SK-N-SH (cell line): ENCODE measurements at regions not wholly inside any gene's neighbourhood (a gene's known extent, or its start where the extent isn't known, plus 50 kb on each side); places are given as distances from the start of the nearest gene placed in this dataset.

Experiments used
- CTCF ChIA-PET: fragments of 300-600, 350-600 bp; formaldehyde crosslinking; extraction: SDS; loops from one replicate; lab custom pipeline; 2021; lab: Yijun Ruan, JAX
- POLR2A ChIA-PET: fragments of 350-600 bp; sonication (Branson Sonifier 250); formaldehyde crosslinking; extraction: SDS; loops from one replicate; lab custom pipeline; 2020; ENCODE audit warnings: antibody characterized with exemption, inconsistent platforms; lab: Yijun Ruan, JAX
- DNase-seq: peaks from one replicate; pipeline ENCODE4 v3.0.0; 2012
- H2AFZ ChIP-seq: fragments of 200-600 bp; sonication (generic); 2 replicates; pipeline ENCODE4 v1.8.1; 2016; ENCODE audit warnings: antibody characterized with exemption, mild to moderate bottlenecking, low read depth
- H3F3A ChIP-seq: fragments of 200-600 bp; sonication (generic); replicated peaks from 2 replicates; pipeline ENCODE3; 2016; ENCODE audit warnings: antibody characterized with exemption, mild to moderate bottlenecking; ENCODE audit not compliant: insufficient read depth
- H3K27ac ChIP-seq, 2 experiments: fragments of 200-500 bp in 1 of 2; fragments of 200-600 bp in 1 of 2; sonication (Bioruptor generic) in 1 of 2; sonication (generic), shearing (Covaris generic) in 1 of 2; 2 replicates each; pipeline versions ENCODE4 v1.5.1 to v1.6.1; 2014 to 2016; ENCODE audit warnings: low read depth in 2 of 2, inconsistent platforms in 1 of 2, low read length in 1 of 2, mild to moderate bottlenecking in 1 of 2, mixed read lengths in 1 of 2
- H3K27me3 ChIP-seq: fragments of 200-600 bp; sonication (generic), shearing (Covaris generic); 2 replicates; pipeline ENCODE4 v1.6.1; 2016; ENCODE audit warnings: mixed run types; ENCODE audit not compliant: insufficient read depth
- H3K36me3 ChIP-seq, 2 experiments: fragments of 200-500 bp in 1 of 2; fragments of 200-600 bp in 1 of 2; sonication (Bioruptor generic) in 1 of 2; sonication (generic) in 1 of 2; replicated peaks in 1 of 2; 2 replicates each; pipeline versions ENCODE3 to v1.5.1; 2014 to 2016; ENCODE audit warnings: low read length in 1 of 2, mild to moderate bottlenecking in 1 of 2; ENCODE audit not compliant: insufficient read depth in 2 of 2, control insufficient read depth in 1 of 2
- H3K4me1 ChIP-seq, 2 experiments: fragments of 200-500 bp in 1 of 2; fragments of 200-600 bp in 1 of 2; sonication (Bioruptor generic) in 1 of 2; sonication (generic), shearing (Covaris generic) in 1 of 2; 2 replicates each; pipeline versions ENCODE4 v1.5.1 to v1.6.1; 2014 to 2016; ENCODE audit warnings: low read depth in 1 of 2, low read length in 1 of 2, mixed run types in 1 of 2; ENCODE audit not compliant: insufficient read depth in 2 of 2, control insufficient read depth in 1 of 2
- H3K4me2 ChIP-seq: fragments of 200-600 bp; sonication (generic), shearing (Covaris generic); 2 replicates; pipeline ENCODE4 v1.6.1; 2017; ENCODE audit warnings: mixed run types
- H3K4me3 ChIP-seq, 2 experiments: fragments of 200-500 bp in 1 of 2; fragments of 200-600 bp in 1 of 2; sonication (Bioruptor generic) in 1 of 2; sonication (generic), shearing (Covaris generic) in 1 of 2; 2 replicates each; pipeline versions ENCODE4 v1.5.1 to v1.8.1; 2014 to 2016; ENCODE audit warnings: low read depth in 2 of 2, inconsistent platforms in 1 of 2, low read length in 1 of 2, mild to moderate bottlenecking in 1 of 2, mixed read lengths in 1 of 2, moderate library complexity in 1 of 2
- H3K79me2 ChIP-seq: fragments of 200-600 bp; sonication (generic); 2 replicates; pipeline ENCODE4 v1.8.1; 2017; ENCODE audit warnings: mild to moderate bottlenecking; ENCODE audit not compliant: insufficient read depth
- H3K9ac ChIP-seq: fragments of 200-600 bp; sonication (generic); 2 replicates; pipeline ENCODE4 v1.6.1; 2017; ENCODE audit warnings: mixed run types
- H3K9me2 ChIP-seq: fragments of 200-600 bp; sonication (generic); 2 replicates; pipeline ENCODE4 v1.6.1; 2017; ENCODE audit warnings: mixed run types
- H3K9me3 ChIP-seq: fragments of 200-600 bp; sonication (generic); 2 replicates; pipeline ENCODE4 v1.6.1; 2017; ENCODE audit warnings: mixed run types, mild to moderate bottlenecking, moderate library complexity
- H4K20me1 ChIP-seq: fragments of 200-600 bp; sonication (generic); 2 replicates; pipeline ENCODE4 v1.6.1; 2017; ENCODE audit warnings: mild to moderate bottlenecking, mixed run types; ENCODE audit not compliant: insufficient read depth
- CHD2 ChIP-seq: fragments of 150-350 bp; IDR thresholded peaks from 2 replicates; pipeline ENCODE4 v1.6.1; 2018; ENCODE audit warnings: low read length; ENCODE audit not compliant: partially characterized antibody
- ELF1 ChIP-seq: IDR thresholded peaks from 2 replicates; pipeline ENCODE4 v1.4.0; 2012
- EP300 ChIP-seq, 2 experiments: IDR thresholded peaks; 2 replicates each; pipeline versions ENCODE4 v1.4.0 to v1.6.1; 2012; ENCODE audit warnings: borderline replicate concordance in 1 of 2, low read depth in 1 of 2, low read length in 1 of 2
- FOSL2 ChIP-seq: IDR thresholded peaks from 2 replicates; pipeline ENCODE4 v1.4.0; 2012; ENCODE audit warnings: low read depth, mild to moderate bottlenecking, moderate library complexity, borderline replicate concordance
- FOXJ3 ChIP-seq: sonication (generic); formaldehyde crosslinking; IDR thresholded peaks from 2 replicates; pipeline ENCODE4 v1.5.1; 2020; ENCODE audit warnings: mild to moderate bottlenecking, missing genetic modification reagents
- FOXM1 ChIP-seq: IDR thresholded peaks from 2 replicates; pipeline ENCODE4 v1.4.0; 2012; ENCODE audit warnings: low read depth, mild to moderate bottlenecking
- GABPA ChIP-seq: IDR thresholded peaks from 2 replicates; pipeline ENCODE4 v1.4.0; 2012; ENCODE audit warnings: low read depth, mild to moderate bottlenecking
- MEF2A ChIP-seq: IDR thresholded peaks from 2 replicates; pipeline ENCODE4 v1.4.0; 2012; ENCODE audit warnings: low read depth, borderline replicate concordance
- NFIC ChIP-seq: IDR thresholded peaks from 2 replicates; pipeline ENCODE4 v1.4.0; 2012; ENCODE audit warnings: borderline replicate concordance
- NRF1 ChIP-seq: IDR thresholded peaks from 2 replicates; pipeline ENCODE4 v1.6.1; 2012; ENCODE audit warnings: low read depth, mild to moderate bottlenecking, low read length
- RCOR1 ChIP-seq: fragments of 150-350 bp; IDR thresholded peaks from 2 replicates; pipeline ENCODE4 v1.6.1; 2017; ENCODE audit warnings: antibody characterized with exemption, low read length
- SIN3A ChIP-seq: IDR thresholded peaks from 2 replicates; pipeline ENCODE4 v1.6.1; 2012; ENCODE audit warnings: low read depth, mild to moderate bottlenecking, low read length, moderate library complexity, borderline replicate concordance
- SMC3 ChIP-seq: IDR thresholded peaks from 2 replicates; pipeline ENCODE4 v1.6.1; 2012; ENCODE audit warnings: low read depth, low read length, improper control_type of control experiment
- TCF12 ChIP-seq: IDR thresholded peaks from 2 replicates; pipeline ENCODE4 v1.4.0; 2012
- TEAD4 ChIP-seq: IDR thresholded peaks from 2 replicates; pipeline ENCODE4 v1.4.0; 2012; ENCODE audit warnings: mild to moderate bottlenecking, borderline replicate concordance; ENCODE audit not compliant: insufficient read depth
- WGBS: methylation state at CpG from one replicate; pipeline ENCODE4 v1.1.6; 2017; ENCODE audit warnings: low lambda C conversion rate; 5-methylcytosine and 5-hydroxymethylcytosine counted together
- TF ChIP-seq, protein P1 (sequence below): fragments of 150-350 bp; IDR thresholded peaks from 2 replicates; pipeline ENCODE4 v1.6.1; 2016; ENCODE audit warnings: mild to moderate bottlenecking, low read depth, low read length
- TF ChIP-seq, protein P2 (sequence below): IDR thresholded peaks from 2 replicates; pipeline ENCODE4 v1.4.0; 2012; ENCODE audit warnings: low read depth
- TF ChIP-seq, protein P3 (sequence below): IDR thresholded peaks from 2 replicates; pipeline ENCODE4 v1.6.1; 2012; ENCODE audit warnings: mild to moderate bottlenecking, low read depth, low read length, moderate library complexity
- TF ChIP-seq, protein P4 (sequence below): fragments of 150-350 bp; IDR thresholded peaks from 2 replicates; pipeline ENCODE4 v1.6.1; 2017; ENCODE audit warnings: antibody characterized with exemption, low read length, low read depth, borderline replicate concordance
- TF ChIP-seq, protein P5 (sequence below): IDR thresholded peaks from 2 replicates; pipeline ENCODE4 v1.4.0; 2012; ENCODE audit warnings: low read depth, borderline replicate concordance

DNA sequence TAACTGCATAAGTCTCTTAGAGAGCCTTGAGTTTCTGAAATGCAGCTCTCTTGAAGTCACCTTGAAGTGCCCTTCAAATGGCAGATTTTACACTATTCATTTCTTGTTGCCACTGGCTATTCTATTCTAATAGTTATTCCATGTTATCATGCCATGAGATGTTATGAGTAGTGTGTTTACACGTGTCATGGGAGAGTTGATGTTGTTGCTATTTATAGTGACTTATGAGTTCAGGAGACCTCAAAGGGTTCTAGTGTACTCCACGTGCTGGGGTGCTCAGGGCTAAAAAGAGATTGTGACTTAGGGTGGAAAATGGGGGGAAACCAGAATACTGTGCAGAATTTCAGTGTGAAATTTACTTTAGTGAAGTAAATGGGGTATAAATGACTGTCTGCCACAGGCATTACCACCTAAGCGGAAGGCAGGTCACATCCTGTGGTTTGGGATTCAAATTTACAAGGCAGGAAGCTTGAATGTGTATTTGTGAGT is 77.1 kb upstream of the SLC4A4 start:
- H3K4me3 ChIP-seq, result no peak overlapping the region
- H2AFZ ChIP-seq, result no peak overlapping the region
- H3K27me3 ChIP-seq, result peaks cover 20% of the 10 kb centered on the region; the same call in 1 of the 2 replicates
- no peaks in the 10 kb centered on the region for H3K9me3 ChIP-seq
- H3K79me2 ChIP-seq, result no peaks in the 10 kb centered on the region
- H3K4me2 ChIP-seq, result no peak overlapping the region
- H3K4me1 ChIP-seq, result no peaks in the 10 kb centered on the region
- CTCF ChIA-PET, result no interaction called here
- POLR2A ChIA-PET, result no interaction called here
- no peaks in the 10 kb centered on the region for H4K20me1 ChIP-seq
- 9% methylated on average over 3 of the region's 3 CpGs for WGBS
- no peak for DNase-seq
- H3K9ac ChIP-seq, result no peak overlapping the region
- TF ChIP-seq MEF2A, result no peak
- TF ChIP-seq TEAD4, result no peak
- TF ChIP-seq ELF1, result no peak
- TF ChIP-seq, all 33 proteins: peak for 0
- Histone ChIP-seq H3K9me2 (no peaks in the 10 kb centered on the region), H3K27ac (no peak overlapping the region), H3F3A (no peaks in the 10 kb centered on the region), H3K36me3 (no peaks in the 10 kb centered on the region)

DNA sequence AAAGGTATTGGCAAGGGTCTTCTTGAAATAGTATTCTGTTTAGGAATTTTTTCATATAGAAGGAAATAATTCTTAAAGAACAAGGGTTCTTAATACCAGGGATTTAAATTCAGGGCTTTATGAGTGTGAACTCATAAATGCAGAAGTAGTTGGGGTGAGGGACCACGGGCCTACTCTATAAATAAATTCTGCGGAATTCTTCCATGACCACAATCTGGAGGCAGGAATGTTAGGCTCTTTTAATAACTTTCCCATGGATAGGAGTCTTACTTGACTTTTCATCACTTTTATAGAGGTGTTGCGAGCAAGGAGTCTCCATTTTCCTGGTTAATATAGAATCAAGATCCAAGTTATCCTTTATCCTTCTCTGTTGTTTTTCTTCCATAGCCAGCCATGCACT is 76.7 kb upstream of the SLC4A4 start:
- Histone ChIP-seq H3K27me3 (peaks cover 20% of the 10 kb centered on the region; the same call in 1 of the 2 replicates), H3K36me3 (no peaks in the 10 kb centered on the region), H3K4me2 (no peak overlapping the region), H3K4me3 (no peak overlapping the region), H3K27ac (no peak overlapping the region), H3K79me2 (no peaks in the 10 kb centered on the region), H3K4me1 (no peaks in the 10 kb centered on the region), H4K20me1 (no peaks in the 10 kb centered on the region), H3K9me2 (no peaks in the 10 kb centered on the region), H3K9ac (no peak overlapping the region), H3K9me3 (no peaks in the 10 kb centered on the region), H2AFZ (no peak overlapping the region), H3F3A (no peaks in the 10 kb centered on the region)
- ChIA-PET CTCF (no interaction called here), POLR2A (no interaction called here)
- TF ChIP-seq TCF12 (no peak), MEF2A (no peak), FOXJ3 (no peak), CHD2 (no peak), TEAD4 (no peak), FOSL2 (no peak), GABPA (no peak), NRF1 (no peak), SIN3A (no peak), SMC3 (no peak), EP300 (IDR thresholded peaks at IDR 0.05; ENCODE audit: borderline replicate concordance in 1 of 2, low read depth in 1 of 2, low read length in 1 of 2) (no peak), NFIC (no peak), FOXM1 (no peak), RCOR1 (no peak)
- TF ChIP-seq, protein P1, sequence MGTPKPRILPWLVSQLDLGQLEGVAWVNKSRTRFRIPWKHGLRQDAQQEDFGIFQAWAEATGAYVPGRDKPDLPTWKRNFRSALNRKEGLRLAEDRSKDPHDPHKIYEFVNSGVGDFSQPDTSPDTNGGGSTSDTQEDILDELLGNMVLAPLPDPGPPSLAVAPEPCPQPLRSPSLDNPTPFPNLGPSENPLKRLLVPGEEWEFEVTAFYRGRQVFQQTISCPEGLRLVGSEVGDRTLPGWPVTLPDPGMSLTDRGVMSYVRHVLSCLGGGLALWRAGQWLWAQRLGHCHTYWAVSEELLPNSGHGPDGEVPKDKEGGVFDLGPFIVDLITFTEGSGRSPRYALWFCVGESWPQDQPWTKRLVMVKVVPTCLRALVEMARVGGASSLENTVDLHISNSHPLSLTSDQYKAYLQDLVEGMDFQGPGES, result no peak
- TF ChIP-seq, protein P2, sequence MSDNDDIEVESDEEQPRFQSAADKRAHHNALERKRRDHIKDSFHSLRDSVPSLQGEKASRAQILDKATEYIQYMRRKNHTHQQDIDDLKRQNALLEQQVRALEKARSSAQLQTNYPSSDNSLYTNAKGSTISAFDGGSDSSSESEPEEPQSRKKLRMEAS, result no peak
- TF ChIP-seq, protein P3, sequence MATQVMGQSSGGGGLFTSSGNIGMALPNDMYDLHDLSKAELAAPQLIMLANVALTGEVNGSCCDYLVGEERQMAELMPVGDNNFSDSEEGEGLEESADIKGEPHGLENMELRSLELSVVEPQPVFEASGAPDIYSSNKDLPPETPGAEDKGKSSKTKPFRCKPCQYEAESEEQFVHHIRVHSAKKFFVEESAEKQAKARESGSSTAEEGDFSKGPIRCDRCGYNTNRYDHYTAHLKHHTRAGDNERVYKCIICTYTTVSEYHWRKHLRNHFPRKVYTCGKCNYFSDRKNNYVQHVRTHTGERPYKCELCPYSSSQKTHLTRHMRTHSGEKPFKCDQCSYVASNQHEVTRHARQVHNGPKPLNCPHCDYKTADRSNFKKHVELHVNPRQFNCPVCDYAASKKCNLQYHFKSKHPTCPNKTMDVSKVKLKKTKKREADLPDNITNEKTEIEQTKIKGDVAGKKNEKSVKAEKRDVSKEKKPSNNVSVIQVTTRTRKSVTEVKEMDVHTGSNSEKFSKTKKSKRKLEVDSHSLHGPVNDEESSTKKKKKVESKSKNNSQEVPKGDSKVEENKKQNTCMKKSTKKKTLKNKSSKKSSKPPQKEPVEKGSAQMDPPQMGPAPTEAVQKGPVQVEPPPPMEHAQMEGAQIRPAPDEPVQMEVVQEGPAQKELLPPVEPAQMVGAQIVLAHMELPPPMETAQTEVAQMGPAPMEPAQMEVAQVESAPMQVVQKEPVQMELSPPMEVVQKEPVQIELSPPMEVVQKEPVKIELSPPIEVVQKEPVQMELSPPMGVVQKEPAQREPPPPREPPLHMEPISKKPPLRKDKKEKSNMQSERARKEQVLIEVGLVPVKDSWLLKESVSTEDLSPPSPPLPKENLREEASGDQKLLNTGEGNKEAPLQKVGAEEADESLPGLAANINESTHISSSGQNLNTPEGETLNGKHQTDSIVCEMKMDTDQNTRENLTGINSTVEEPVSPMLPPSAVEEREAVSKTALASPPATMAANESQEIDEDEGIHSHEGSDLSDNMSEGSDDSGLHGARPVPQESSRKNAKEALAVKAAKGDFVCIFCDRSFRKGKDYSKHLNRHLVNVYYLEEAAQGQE, result no peak
- TF ChIP-seq, protein P4, sequence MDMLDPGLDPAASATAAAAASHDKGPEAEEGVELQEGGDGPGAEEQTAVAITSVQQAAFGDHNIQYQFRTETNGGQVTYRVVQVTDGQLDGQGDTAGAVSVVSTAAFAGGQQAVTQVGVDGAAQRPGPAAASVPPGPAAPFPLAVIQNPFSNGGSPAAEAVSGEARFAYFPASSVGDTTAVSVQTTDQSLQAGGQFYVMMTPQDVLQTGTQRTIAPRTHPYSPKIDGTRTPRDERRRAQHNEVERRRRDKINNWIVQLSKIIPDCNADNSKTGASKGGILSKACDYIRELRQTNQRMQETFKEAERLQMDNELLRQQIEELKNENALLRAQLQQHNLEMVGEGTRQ, result no peak
- TF ChIP-seq, protein P5, sequence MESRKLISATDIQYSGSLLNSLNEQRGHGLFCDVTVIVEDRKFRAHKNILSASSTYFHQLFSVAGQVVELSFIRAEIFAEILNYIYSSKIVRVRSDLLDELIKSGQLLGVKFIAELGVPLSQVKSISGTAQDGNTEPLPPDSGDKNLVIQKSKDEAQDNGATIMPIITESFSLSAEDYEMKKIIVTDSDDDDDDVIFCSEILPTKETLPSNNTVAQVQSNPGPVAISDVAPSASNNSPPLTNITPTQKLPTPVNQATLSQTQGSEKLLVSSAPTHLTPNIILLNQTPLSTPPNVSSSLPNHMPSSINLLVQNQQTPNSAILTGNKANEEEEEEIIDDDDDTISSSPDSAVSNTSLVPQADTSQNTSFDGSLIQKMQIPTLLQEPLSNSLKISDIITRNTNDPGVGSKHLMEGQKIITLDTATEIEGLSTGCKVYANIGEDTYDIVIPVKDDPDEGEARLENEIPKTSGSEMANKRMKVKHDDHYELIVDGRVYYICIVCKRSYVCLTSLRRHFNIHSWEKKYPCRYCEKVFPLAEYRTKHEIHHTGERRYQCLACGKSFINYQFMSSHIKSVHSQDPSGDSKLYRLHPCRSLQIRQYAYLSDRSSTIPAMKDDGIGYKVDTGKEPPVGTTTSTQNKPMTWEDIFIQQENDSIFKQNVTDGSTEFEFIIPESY, result no peak
- 8% methylated on average over 3 of the region's 3 CpGs for WGBS
- no peak for DNase-seq
